Stimulated activated CD4-positive, alpha-beta T cell treated with anti-CD3 and anti-CD28 coated beads, Interleukin-2, amount 100 ng/mL, for 4 hours (primary cell): ENCODE measurements at regions not wholly inside any gene's neighbourhood (a gene's known extent, or its start where the extent isn't known, plus 50 kb on each side); places are given as distances from the start of the nearest gene placed in this dataset.
"Not testable (repeated sequence)": the region's sequence is repeated elsewhere in the genome, so short reads cannot be mapped to it uniquely, and the experiment has no call there.

Experiments
- DNase-seq: peaks from one replicate; pipeline ENCODE4 v3.0.0-alpha.2; 2020; ENCODE audit warnings: low read depth

GRCh38 chr21:35602811-35603362 lies 457.4 kb downstream of the SETD4 start:
- no peak for DNase-seq

DNA sequence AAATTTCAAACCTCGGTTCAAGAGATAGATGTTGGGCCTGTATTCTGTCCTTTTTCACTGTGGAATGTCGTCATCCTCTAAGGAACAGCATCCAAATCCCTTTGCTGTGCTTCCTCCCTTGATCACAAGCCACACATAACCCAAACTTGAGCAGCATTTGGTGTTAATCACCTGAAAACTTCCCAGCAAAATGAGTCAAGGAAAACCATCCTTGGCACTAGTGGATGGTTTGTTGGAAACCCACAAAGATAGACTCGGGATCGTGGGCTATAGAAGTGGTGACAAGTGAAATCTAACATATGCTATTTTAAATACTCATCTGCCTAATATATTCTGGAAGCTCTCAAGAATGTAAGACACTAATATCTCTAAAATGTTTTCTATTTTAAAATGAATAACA lies 459.1 kb downstream of the SETD4 start:
- no peak for DNase-seq

GRCh38 chr21:35599164-35599563 lies 461.2 kb downstream of the SETD4 start:
- DNase-seq: no peak

- DNase-seq: no peak
Measured at GRCh38 chr21:35597750-35598339, 462.5 kb downstream of the SETD4 start.

DNA sequence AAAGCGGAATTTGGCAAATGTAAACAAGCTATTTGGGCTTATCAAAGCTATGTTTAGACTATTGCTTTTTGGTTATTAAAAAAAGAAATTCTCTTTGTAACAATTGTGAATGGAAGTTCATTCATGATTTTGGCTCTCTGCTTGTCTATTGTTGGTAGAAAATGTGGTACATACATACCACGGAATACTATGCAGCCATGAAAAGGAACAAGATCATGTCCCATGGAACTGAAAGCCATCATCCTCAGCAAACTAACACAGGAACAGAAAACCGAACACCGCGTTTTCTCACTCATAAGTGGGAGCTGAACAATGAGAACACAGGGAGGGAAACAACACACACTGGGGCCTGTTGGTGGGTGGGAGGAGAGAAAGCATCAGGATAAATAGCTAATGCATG lies 465.4 kb downstream of the SETD4 start:
- no peak for DNase-seq

GRCh38 chr21:35593000-35593502 lies 467.3 kb downstream of the SETD4 start:
- DNase-seq: no peak

GRCh38 chr21:35590284-35590683 lies 470.0 kb downstream of the SETD4 start:
- DNase-seq: not testable (repeated sequence)

GRCh38 chr21:35587841-35588380 lies 472.4 kb downstream of the SETD4 start:
- DNase-seq: no peak

DNA sequence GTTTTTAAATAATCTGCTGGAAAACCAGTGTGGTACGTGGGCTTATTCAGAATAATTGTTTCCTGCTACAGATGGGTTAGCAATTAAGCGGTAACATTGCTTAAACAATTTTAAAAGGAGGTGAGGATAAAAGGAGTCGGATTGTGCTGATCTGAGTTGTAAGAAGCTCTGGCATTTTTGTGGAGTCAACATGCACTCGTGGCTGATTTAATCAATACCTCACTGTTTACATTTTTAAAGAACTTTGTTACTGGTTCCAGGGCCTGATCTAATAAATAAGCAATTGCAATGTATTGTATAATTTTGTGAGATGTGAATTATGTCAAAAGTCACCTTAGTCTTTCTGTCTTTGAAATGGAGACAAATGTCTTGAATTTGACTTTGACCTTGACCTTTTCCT lies 474.0 kb downstream of the SETD4 start:
- DNase-seq: no peak

- DNase-seq: no peak
Measured at GRCh38 chr21:35585878-35586277, 474.4 kb downstream of the SETD4 start.

GRCh38 chr21:35585155-35585554 lies 475.2 kb downstream of the SETD4 start:
- no peak for DNase-seq

GRCh38 chr21:35583566-35584216 lies 476.6 kb downstream of the SETD4 start:
- no peak for DNase-seq

DNA sequence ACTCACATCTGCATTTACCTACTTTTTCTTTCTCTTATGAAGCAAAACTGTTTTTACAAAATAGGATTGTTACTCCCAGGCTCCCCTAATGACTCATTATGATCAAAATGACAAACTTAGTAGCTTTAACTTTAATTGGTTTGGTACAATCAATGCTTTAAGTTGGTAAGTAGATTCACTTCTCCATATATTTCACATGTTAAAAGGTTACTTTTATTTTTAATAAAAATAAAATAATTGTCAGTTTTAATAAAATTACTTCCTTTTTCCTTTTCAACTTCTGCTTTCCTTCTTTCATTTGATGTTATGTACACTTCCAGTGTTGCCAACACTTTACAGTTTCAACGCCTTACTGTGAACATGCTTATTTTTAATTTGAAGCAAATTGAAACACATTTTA lies 477.6 kb downstream of the SETD4 start:
- DNase-seq: no peak

- no peak for DNase-seq
Measured at GRCh38 chr21:35581640-35582039, 478.7 kb downstream of the SETD4 start.

GRCh38 chr21:35579520-35580293 lies 480.6 kb downstream of the SETD4 start:
- DNase-seq: no peak

DNA sequence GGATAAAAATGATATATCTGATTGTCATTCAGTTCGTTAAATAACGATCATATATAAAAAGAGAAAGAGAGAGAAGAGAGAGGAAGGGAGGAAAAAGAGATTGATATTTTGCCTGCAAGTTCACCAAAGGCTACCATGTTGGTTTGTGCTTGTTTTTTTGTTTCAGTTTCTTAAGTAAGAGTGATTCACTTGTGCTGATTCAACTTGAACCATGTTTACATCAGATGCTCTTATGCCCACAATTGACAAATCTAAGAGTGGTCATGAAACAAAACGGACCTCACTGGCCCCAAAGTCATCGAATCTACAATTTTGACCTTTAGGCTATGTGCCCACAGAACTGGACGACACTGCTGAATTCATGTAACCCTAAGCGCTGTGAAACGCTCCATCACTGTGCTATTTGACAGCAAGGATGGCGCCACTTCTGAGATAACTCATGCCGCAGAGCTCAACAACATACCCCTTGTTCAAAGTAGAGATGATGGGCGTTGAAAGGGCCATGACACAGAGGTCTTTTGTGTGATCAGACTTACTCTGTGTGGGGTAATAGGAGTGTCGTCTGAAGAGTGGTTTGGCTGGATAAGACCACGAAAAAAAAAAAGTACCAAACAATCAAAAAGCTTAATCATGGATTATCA lies 481.4 kb downstream of the SETD4 start:
- DNase-seq: no peak

DNA sequence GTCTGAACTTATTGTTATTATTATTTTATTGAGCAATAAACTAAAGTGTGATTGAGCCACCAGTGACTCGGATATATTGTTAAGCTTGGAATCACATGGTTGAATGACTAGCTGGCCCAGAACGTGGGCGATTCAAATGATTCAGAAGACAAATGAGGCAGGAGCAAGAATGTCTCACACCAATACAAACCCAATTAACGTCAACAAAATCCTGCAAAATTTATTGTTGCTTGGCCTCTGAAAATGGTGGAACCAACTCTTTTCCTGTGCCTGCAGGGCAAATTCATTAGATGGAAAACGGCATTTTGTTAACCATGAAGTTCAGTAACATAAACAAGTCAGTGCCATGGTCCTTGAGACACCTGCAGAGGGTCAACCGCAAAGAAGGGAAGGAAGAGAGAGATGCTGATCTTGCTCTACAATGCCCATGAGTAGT lies 482.0 kb downstream of the SETD4 start:
- DNase-seq: no peak

- DNase-seq: no peak
Measured at GRCh38 chr21:35575280-35575915, 484.9 kb downstream of the SETD4 start.

DNA sequence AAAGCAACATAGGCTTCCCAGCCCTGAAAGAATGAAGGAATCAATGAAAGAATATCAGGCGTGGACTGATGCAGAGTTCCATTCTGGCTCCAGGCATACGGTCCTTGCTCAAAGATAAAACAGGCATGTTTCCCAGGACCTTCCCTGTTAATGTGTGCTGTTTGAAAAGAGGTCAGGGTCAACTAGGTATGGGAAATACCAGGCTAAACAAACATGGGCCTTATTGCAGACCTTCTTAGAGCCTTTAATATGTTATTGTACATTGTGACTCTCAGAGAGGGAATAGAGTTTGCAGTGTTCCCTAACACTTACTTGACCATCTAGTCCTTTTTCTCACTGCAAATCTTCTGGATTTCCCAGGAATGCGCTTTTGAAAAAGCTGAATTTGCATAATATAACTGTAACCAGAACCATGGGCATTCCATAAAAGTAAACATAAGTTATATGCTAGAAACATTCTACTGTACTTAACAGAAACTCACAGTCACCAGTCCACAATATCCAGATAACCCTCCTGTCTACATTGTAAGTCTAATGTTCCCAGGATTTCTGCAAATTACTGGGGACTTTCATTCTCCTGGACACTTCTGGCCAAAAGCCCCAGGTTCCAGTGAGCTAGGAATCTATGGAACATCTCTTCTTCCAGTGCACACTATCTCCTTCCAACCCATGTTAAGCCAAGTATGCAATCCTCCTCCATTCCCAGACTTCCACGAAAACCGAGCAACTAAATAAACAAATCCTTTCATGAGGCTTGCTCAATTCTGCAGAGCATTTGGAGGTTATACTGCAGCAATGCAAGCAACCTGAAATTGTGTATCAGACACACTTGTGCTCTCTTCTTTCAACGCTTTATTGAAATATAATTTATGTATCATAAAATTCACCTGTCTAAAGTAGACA lies 486.6 kb downstream of the SETD4 start:
- DNase-seq: no peak

GRCh38 chr21:35571910-35572309 lies 488.4 kb downstream of the SETD4 start:
- no peak for DNase-seq
